HG02571 (cell line): ENCODE measurements at regions not wholly inside any gene's neighbourhood (a gene's known extent, or its start where the extent isn't known, plus 50 kb on each side); places are given as distances from the start of the nearest gene placed in this dataset.

Source experiments
- ATAC-seq: cut with Tn5 transposase; IDR thresholded peaks from one replicate; pipeline ENCODE4 v1.9.1; 2021; ENCODE audit warnings: mild to moderate bottlenecking, moderate library complexity; ENCODE audit not compliant: unreplicated experiment

GRCh38 chr3:56985878-56986277 is 74.6 kb upstream of the SPATA12 start:
- no peak for ATAC-seq

DNA sequence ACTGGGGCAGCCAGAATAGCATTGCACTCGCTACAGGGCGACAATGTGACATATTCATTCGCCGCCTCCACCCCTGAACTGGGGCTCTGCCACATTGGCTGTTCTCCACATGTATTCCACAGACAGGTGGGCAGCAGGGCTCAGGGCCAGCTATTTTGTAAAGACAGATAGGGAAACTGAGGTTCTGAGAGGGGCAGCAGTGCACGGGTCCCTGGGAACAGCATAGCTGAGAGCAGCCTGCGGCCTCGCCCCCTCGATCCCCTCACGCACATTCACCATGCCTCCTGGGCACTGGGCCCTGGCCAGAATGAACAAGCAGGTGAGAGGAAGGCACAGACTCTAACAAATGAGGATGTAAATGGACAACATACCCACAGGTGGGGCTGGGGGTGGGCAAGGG is 75.0 kb upstream of the SPATA12 start:
- ATAC-seq: no peak

DNA sequence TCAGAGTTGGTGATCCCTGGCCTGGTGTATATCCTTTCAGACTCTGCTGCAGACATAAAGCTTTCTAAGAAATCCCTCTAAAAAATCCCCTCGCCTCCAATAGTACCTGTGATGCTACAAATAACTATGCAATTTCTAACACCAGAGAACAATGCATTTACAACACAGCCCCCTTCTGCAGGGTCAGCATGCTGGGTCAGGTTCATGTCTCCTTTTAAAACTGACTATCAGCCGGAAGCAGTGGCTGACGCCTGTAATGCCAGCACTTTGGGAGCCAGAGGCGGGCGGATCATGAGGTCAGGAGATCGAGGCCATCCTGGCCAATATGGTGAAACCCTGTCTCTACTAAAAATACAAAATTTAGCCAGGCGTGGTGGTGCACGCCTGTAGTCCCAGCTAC is 77.0 kb upstream of the SPATA12 start:
- ATAC-seq: no peak

DNA sequence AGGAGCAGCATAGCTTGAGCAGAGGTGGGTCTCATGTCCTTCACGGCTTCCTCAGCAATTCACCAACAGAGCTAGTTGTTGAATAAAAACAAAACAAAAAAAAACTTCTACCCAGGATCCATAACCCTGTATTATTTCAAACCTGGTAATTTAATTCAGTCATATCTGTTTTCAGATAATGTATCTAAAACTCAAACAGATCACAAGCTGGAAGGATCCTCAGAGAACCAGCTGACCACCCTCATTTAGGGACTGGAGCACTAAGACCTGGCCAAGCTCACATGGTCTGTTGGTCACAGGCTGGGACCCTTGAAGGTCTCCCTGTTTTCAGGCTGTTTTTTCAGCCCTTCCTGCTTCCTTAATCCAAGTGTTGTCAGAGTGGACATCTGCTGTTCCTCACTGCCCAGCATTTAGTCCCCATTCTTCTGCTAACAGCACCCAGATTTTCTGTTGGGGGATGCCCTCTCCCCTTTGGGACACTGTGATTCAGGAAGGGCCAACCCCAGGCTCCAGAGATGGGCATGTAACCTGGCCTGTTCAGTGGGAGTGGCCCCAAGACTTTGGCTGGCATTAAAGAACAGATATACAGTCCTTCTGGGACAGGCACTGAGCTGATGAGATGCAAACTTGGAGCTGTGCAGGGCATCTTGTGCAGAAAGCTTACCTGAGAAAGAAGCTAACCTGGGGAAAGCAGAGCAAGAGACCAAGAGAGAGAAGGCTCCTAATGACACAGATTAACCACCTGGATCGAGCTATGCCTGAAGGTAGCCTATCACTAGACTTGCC is 78.8 kb upstream of the SPATA12 start:
- ATAC-seq: no peak

- no peak for ATAC-seq
These were observed 79.6 kb upstream of the SPATA12 start for GRCh38 chr3:56980798-56981390.

- no peak for ATAC-seq
These were observed 80.2 kb upstream of the SPATA12 start for GRCh38 chr3:56980243-56980642.

GRCh38 chr3:56979791-56980190 is 80.7 kb upstream of the SPATA12 start:
- no peak for ATAC-seq

- ATAC-seq: no peak
These were observed 82.9 kb upstream of the SPATA12 start for GRCh38 chr3:56977561-56977889.

DNA sequence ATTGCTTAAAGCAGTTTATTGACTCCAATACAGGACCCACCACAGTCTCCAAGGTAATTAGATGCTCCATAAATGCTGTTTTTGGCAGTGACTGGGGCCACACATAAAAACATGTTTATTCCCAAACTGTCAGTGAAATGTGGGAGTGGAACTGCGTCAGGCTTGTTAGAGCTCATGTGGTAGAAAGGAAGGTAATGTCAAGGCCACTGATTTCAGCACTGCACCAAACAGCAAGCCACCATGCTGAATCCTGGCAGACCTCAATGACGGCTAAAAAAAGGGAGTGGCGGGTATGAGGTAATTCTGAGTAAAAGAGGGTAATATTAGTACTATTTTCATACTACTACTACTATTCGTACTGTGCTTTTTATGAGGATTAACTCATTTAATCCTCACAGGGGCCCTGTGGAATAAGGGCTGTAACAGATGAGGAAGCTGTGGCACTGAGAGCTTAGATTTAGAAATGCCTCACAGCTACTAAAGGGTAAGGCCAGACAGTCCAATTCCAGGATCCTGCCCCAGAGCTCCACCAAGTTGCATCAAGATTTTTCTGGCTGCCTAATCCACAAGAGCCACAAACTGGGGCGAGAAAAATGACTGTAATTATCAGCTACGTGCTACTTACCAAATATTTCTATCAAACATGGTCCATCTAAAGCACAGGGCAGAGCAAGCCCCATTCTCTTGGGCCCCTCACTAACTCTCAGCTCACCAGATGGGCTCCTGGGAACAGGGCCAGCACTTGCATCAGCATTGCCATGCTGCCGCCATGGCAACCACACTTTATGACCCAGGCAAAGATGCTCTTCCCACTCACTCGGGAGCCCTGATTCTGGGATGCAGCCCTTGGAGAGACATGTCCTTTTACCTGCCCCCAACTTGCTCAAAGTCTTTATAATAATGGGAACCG is 83.6 kb upstream of the SPATA12 start:
- no peak for ATAC-seq

GRCh38 chr3:56975567-56975966 is 84.9 kb upstream of the SPATA12 start:
- ATAC-seq: no peak

- ATAC-seq: no peak
These were observed 86.1 kb upstream of the SPATA12 start for GRCh38 chr3:56974247-56974930.

GRCh38 chr3:56971816-56972215 is 88.6 kb upstream of the SPATA12 start:
- no peak for ATAC-seq

- ATAC-seq: no peak
These were observed 89.2 kb upstream of the SPATA12 start for GRCh38 chr3:56971261-56971660.

- no peak for ATAC-seq
These were observed 90.0 kb upstream of the SPATA12 start for GRCh38 chr3:56970461-56970879.

GRCh38 chr3:56969851-56970250 is 90.6 kb upstream of the SPATA12 start:
- no peak for ATAC-seq

DNA sequence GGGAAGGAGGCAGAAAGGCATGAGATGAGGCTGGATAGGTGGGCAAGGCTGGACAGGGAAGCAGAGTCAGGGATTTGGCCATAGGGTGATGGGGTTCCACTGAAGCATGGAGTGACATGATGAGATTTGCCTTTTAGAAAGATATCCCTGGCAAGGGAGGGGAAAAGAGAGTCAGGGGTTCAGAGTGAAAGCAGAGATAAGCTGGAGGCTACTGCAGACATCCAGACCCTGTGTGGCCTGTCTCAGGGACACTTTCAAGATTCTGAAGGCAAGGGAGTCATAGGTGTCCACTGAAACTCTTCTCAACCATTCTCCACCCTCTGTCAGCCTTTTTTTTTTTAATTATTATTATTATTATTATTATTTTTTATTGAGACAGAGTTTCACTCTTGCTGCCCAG is 94.0 kb upstream of the SPATA12 start:
- no peak for ATAC-seq

GRCh38 chr3:56966104-56966503 is 94.4 kb upstream of the SPATA12 start:
- no peak for ATAC-seq

DNA sequence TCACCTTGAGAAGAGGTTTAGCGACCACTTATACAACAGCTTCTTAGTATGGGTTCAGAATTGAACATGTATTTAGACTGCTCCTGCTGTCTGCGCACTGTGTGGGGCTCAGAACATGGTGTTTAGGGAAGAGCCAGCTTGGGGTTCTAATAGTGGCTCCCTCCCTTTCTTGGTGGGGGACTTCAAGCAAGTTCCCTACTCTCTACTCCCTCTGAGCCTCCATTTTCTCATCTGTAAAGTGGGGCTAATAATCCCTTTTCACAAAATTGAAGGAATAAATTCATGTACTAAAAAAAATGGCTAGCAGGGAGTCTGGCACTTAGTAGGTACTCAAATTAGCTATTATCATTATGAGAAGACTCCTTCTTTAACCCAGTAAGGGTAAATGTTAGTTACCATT is 97.5 kb upstream of the SPATA12 start:
- ATAC-seq: no peak

DNA sequence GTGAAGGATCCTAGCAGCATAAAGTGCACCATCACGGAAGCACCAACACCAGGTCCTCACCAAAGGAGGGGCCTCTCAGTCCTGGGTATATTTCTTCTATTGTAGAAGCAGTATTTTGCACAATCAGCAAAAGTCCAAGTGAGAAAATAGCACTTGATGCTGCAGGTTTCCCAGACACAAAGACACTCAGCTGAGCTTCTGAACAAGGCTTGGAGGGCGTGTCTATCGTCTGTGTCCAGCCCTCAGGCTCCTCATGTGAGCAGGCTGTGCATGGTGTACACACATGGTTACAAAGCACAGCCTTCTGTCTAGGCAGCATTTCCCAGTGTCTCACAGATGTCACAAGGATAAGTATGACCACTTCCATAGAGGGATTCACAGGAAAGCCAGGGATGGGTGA is 98.3 kb upstream of the SPATA12 start:
- no peak for ATAC-seq

DNA sequence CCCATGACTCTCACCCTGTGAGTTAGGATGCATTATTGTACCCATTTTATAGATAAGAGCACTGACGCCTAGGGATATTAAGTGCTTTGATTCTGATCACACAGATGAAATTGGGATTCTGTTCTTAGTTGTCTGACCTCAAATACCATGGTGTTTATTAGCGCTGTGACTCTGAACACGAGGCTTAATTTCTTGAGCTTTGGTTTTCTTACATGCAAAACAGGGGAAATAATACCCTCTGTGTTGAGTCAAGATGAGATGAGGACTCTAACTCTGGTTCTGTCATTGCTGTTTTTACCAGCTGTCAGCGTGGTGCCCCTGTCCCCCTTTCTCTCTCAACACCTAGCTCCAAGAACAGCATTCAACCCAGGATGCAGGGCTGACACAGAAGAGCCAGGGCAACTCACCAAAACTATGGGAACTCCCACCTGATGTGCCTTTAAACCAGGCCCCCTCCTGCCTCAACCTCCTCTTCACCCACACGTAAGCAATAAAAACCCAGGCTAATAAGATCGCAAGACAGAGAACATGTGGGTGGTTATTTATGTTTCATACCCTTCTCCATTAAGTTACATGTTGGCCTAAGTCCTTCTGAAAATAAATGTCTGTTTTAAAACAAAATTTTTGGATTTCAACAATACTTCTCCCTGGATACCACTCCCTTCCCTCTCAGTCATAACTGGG is 100.1 kb upstream of the SPATA12 start:
- ATAC-seq: peak; percentile 80

- no peak for ATAC-seq
These were observed 101.6 kb upstream of the SPATA12 start for GRCh38 chr3:56958879-56959278.
